Uterus (tissue), 3 donors: ENCODE measurements at regions not wholly inside any gene's neighbourhood (a gene's known extent, or its start where the extent isn't known, plus 50 kb on each side); places are given as distances from the start of the nearest gene placed in this dataset.

Source experiments
- DNase-seq, 2 donors: peaks; one replicate each; pipeline ENCODE4 v3.0.0-alpha.2; 2019 to 2020
- H3K27ac ChIP-seq, 2 donors: fragments of 200-600 bp; sonication (generic); 1 replicate in 1 of 2; 2 replicates in 1 of 2; pipeline ENCODE4 v1.5.1; 2016 to 2018
- H3K27me3 ChIP-seq, 2 donors: fragments of 200-600 bp; sonication (generic); one replicate each; pipeline ENCODE4 v1.5.1; 2018 to 2019; ENCODE audit warnings: control low read depth in 1 of 2
- H3K36me3 ChIP-seq, 2 donors: fragments of 200-600 bp; sonication (generic); one replicate each; pipeline ENCODE4 v1.5.1; 2019; ENCODE audit warnings: control low read depth in 1 of 2
- H3K4me1 ChIP-seq, 2 donors: fragments of 200-600 bp; sonication (generic); one replicate each; pipeline ENCODE4 v1.5.1; 2018 to 2019; ENCODE audit warnings: control low read depth in 1 of 2
- H3K4me3 ChIP-seq, 2 donors: fragments of 200-600 bp; sonication (generic); 1 replicate in 1 of 2; 2 replicates in 1 of 2; pipeline ENCODE4 v1.5.1; 2018 to 2019; ENCODE audit warnings: mild to moderate bottlenecking in 1 of 2
- H3K9me3 ChIP-seq, 2 donors: fragments of 200-600 bp; sonication (generic); one replicate each; pipeline ENCODE4 v1.5.1; 2019; ENCODE audit warnings: control low read depth in 1 of 2
- CTCF ChIP-seq, 4 experiments: fragments of 200-600 bp in 2 of 4; fragments of 450-650 bp in 2 of 4; sonication (generic) in 2 of 4; IDR thresholded peaks; one replicate each; pipeline ENCODE4 v1.5.1; 2016 to 2019; ENCODE audit warnings: antibody characterized with exemption in 4 of 4, mild to moderate bottlenecking in 2 of 4, moderate library complexity in 1 of 4
- POLR2A ChIP-seq, 2 donors: fragments of 450-650 bp; IDR thresholded peaks; one replicate each; pipeline ENCODE4 v1.6.1; 2016; ENCODE audit warnings: antibody characterized with exemption in 2 of 2, mild to moderate bottlenecking in 1 of 2, moderate library complexity in 1 of 2
- intact Hi-C: fragments of 100-400 bp; cut with DNase I; formaldehyde crosslinking; loops from one replicate; pipeline ENCODE4 v1.15.1; 2023; ENCODE audit warnings: low total_unique reads
- donor health status: DM: yes; HTN: yes; CAD: no.

- Histone ChIP-seq H3K27me3 (no peaks in the 10 kb centered on the region), H3K36me3 (no peaks in the 10 kb centered on the region), H3K4me1 (no peaks in the 10 kb centered on the region), H3K9me3 (no peaks in the 10 kb centered on the region), H3K4me3 (no peak overlapping the region), H3K27ac (no peak overlapping the region)
- TF ChIP-seq CTCF (IDR thresholded peaks at IDR 0.05) (no peak), POLR2A (IDR thresholded peaks at IDR 0.05) (no peak)
- DNase-seq = no peak
- intact Hi-C loops = no loop called here
Observed at GRCh38 chr13:90430127-90430526, 917.4 kb upstream of the MIR17HG start.

GRCh38 chr13:90436697-90437096, 910.8 kb upstream of the MIR17HG start:
- no peaks in the 10 kb centered on the region for H3K4me1 ChIP-seq
- intact Hi-C loops = no loop called here
- H3K36me3 ChIP-seq = no peaks in the 10 kb centered on the region
- H3K27ac ChIP-seq = no peak overlapping the region
- H3K9me3 ChIP-seq = no peaks in the 10 kb centered on the region
- no peak for DNase-seq
- no peak overlapping the region for H3K4me3 ChIP-seq
- no peaks in the 10 kb centered on the region for H3K27me3 ChIP-seq
- no peak for TF ChIP-seq POLR2A (IDR thresholded peaks at IDR 0.05)
- no peak for TF ChIP-seq CTCF (IDR thresholded peaks at IDR 0.05)

DNA sequence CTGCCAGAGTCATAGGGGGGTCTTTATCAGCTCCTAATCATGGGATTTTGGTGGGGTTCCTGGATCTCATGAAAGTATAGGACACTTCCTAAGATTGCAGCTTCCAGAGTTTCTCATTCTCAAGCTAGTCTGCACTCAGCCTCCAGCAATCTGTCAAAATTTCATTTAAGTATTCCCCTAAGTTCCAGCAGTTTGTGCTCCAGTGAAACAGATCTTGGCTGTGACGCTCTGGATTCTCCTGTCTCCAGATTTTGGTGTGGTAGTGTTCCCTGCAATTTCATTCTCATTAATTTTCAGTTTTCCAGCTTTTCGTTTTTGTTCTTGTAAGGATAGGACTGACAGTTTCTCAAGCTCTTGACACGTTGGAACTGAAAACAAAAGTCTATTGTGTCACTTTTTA, 908.9 kb upstream of the MIR17HG start:
- no peak overlapping the region for H3K4me3 ChIP-seq
- no peak for DNase-seq
- no peaks in the 10 kb centered on the region for H3K27me3 ChIP-seq
- no peaks in the 10 kb centered on the region for H3K4me1 ChIP-seq
- TF ChIP-seq CTCF (IDR thresholded peaks at IDR 0.05) (no peak), POLR2A (IDR thresholded peaks at IDR 0.05) (no peak)
- H3K27ac ChIP-seq = no peak overlapping the region
- intact Hi-C loops = no loop called here
- H3K36me3 ChIP-seq = no peaks in the 10 kb centered on the region
- no peaks in the 10 kb centered on the region for H3K9me3 ChIP-seq

DNA sequence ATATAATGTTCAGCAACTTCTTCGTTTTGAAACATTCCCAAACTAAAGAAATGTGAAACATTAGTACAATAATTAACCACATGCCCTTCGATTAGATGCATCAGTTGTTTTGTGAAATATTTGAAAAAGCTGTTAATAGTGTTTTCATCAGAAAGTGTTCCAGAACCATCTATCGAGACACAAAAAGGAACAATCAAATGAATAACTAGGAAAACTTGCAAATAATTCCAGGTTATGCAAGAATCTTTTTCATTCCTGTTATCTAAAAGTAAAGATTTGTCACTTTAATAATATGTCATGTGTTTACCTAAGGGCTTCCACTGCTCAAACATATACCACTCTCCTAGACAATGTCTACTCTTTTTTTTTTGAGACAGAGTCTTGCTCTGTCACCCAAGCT, 904.2 kb upstream of the MIR17HG start:
- Histone ChIP-seq H3K9me3 (no peaks in the 10 kb centered on the region), H3K36me3 (no peaks in the 10 kb centered on the region), H3K4me3 (no peak overlapping the region), H3K4me1 (no peaks in the 10 kb centered on the region), H3K27me3 (no peaks in the 10 kb centered on the region), H3K27ac (no peak overlapping the region)
- no peak for TF ChIP-seq CTCF (IDR thresholded peaks at IDR 0.05)
- TF ChIP-seq POLR2A (IDR thresholded peaks at IDR 0.05) = no peak
- no peak for DNase-seq
- intact Hi-C loops = no loop called here

DNA sequence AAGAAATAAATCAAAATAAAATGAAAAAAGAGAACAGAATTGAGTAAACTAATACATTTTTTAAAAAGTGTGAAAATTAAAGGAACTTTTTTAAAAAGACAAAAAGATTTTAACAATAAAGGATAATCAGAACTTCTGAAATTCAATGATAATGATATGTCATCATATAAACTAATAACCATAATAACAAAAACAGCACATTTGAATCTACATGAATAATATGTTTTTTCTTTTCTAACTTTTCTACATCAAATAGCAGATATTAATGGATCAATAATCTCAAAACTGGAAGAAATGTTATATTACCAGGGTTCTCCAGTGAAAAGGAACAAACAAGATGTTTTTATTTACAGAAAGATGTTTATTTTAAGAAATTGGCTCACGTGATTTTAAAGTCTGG, 903.3 kb upstream of the MIR17HG start:
- Histone ChIP-seq H3K27me3 (no peaks in the 10 kb centered on the region), H3K4me3 (no peak overlapping the region), H3K36me3 (no peaks in the 10 kb centered on the region), H3K27ac (no peak overlapping the region), H3K4me1 (no peaks in the 10 kb centered on the region), H3K9me3 (no peaks in the 10 kb centered on the region)
- DNase-seq = no peak
- intact Hi-C loops = no loop called here
- TF ChIP-seq POLR2A (IDR thresholded peaks at IDR 0.05) = no peak
- TF ChIP-seq CTCF (IDR thresholded peaks at IDR 0.05) = no peak
